GM19468 (cell line): ENCODE measurements at regions not wholly inside any gene's neighbourhood (a gene's known extent, or its start where the extent isn't known, plus 50 kb on each side); places are given as distances from the start of the nearest gene placed in this dataset.

Source experiments
- ATAC-seq: cut with Tn5 transposase; IDR thresholded peaks from one replicate; pipeline ENCODE4 v1.9.1; 2021; ENCODE audit warnings: mild to moderate bottlenecking, moderate library complexity, moderate number of reproducible peaks; ENCODE audit not compliant: unreplicated experiment; ENCODE audit errors: extremely low read depth

DNA sequence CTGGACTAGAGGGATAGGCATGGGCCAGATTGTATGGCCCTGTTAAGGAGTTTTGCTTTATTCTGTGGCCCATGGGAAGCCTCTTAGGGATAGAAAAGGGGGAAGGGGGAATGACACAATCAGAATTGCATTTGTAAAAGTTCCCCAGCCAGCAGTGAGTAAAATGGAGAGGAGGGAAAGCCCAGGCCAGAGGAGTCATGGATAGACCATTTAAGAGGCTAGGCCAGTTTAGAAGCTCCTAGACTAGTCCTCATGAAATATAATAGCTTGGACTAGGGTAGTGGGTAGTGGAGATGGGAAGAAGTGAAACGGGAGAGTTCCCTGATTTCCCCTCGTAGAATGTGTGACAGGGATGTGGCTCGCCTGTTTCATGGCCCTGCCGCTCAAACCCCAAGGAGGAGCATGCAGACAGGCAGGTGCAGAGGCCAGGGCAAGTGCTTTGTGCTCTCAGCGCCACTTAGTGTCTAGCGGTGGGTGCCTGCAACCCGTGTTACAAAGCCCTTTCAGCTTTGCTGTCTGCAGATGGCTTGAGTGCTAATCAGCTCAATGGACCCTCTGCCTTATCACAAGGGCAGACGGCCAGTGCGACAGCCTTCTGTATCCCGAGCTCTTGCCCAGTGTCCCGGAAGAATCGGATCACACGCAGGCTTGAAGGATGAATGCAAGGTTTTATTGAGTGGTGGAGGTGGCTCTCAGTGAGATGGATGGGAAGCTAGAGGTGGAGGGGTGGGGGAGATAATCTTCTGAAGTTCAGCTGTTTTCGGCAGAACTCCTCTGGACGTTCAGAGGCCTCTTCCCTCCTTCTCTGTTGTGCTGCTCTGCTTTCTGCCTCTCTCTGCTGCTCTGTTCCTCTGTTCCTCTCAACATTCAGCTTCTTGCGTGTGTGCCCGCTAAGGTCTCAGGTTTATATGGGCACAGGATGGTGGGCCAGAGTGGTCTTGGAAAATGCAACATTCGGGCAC lies 141.1 kb downstream of the CEP57L1 start:
- no peak for ATAC-seq

DNA sequence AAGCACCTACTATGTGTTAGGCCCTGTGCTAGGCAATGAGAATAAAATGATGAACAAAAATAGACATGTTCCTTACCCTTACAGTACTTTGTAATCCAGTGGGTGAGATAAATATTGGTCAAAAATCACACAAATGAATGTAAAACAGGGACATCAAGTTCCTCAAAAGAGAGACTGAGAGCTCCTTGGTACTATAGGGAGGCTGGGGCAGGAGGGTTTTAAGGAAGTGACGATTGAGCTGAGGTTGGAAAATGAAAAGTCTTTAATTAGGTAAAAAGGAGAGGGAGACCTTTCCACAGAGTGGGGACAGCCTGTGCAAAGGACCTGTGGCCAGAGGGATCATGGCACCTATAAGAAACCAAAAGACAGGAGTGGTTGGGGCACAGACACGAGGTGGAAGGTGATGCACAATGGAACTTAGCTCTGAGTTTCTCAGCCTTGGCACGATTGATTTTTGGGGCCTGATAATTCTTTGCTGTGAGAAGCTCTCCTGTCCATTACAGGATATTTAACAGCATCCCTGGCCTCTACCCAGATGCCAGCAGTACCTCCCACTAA lies 140.3 kb downstream of the CEP57L1 start:
- no peak for ATAC-seq

DNA sequence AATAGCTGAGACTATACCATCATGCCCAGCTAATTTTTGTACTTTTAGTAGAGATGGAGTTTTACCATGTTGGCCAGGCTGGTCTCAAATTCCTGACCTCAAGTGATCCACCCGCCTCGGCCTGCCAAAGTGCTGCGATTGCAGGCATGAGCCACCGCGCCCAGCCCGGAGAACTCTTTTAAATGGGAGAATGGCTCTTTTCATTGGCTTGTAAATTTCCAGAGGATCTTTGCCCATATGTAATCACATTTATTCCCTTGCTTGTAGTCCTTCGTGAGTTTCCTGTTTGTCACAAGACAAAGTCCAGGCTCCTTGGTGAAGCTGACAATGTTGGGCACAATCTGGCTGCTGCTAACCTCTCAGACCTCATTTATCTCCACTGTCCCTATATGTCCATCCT lies 135.1 kb downstream of the CEP57L1 start:
- no peak for ATAC-seq

DNA sequence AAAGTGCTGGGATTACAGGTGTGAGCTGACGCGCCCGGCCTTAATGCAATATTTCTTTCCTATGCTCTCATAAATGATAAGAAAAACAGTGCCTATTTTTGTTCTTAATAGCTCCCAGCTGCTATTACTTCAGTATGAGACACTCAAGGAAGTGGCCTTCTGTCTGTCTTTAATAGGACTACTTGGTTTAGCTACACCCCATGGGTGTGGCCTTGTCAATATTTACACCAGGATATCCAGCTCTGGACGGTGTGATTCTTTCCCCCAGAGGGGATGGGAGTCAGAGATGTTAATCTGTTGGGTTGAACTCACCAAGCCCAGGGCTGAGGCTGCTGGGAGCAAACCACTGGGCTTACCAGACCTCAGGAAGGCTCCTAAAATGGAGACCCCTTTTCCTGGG lies 134.2 kb downstream of the CEP57L1 start:
- no peak for ATAC-seq

DNA sequence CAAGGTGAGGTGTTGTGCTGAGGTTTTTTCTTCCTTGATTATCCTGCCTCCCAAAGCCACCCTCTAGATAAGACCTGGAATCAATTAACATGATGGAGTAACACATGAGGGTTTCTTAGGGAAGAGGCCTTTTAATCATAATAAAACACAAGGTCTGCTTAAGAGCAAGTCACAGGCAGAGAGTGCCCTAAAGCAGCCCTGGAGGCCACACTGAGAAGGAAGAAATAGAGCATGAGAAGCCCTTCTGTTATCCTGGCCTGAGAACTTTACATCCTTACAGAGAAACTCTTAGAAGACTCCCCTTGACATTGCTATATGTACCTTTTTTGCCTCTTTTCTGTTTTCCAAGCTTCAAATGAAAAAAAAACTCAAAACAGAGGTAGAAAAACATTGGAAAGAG lies 132.3 kb downstream of the CEP57L1 start:
- ATAC-seq = no peak

DNA sequence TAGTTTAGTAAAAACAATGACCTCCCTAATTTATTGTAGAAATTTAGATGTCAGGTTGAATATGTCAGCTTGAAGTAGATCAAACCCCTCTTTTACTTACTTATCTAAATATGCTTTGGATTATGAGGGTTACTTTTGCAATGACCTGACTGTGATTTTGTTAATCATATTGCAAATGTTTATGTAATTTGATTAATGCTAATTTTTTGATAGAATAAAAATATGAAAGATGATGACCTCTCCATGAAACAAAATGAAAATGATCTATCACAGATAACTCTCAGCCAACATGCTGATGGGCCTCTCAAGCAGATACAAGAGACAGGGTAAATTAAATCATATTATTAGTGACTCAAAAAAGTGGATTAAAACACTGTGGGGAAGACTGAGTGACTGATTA lies 131.0 kb downstream of the CEP57L1 start:
- no peak for ATAC-seq

DNA sequence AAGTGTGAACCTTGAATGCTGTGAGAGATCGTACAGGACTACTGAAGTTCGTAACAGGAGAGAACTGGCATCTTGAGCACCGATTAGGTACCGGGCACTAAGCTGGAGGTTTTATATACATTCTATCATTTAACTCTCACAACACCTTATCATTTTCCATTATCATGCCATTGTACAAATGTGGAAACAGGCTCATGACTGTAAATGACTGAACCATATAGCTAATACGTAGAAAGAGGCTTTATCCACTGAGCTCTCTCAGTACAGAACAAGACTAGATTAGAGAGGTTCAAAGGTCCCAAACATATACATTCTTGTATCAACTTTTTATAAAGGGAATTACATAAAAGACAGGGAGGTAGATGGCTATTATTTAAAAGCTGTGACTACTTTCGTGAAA lies 130.6 kb downstream of the CEP57L1 start:
- ATAC-seq = no peak

DNA sequence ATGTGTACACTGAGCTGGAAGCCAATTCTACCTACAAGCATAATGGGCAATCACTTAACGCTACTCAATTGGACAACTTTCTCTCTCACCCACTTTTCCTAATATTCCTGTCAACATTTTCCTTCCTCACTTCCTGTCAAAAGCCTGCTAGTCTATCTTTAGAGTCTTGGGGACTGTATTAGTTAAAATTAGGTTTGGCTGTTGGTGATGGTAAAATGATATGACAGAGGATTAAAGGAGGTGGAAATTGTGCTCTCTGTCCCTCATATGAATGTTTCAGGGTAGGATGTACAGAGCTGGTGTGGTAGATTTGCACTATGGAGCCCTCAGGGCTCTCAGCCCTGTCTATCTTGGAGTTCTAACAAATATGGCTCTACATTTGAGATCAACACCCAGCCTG lies 129.7 kb downstream of the CEP57L1 start:
- no peak for ATAC-seq

DNA sequence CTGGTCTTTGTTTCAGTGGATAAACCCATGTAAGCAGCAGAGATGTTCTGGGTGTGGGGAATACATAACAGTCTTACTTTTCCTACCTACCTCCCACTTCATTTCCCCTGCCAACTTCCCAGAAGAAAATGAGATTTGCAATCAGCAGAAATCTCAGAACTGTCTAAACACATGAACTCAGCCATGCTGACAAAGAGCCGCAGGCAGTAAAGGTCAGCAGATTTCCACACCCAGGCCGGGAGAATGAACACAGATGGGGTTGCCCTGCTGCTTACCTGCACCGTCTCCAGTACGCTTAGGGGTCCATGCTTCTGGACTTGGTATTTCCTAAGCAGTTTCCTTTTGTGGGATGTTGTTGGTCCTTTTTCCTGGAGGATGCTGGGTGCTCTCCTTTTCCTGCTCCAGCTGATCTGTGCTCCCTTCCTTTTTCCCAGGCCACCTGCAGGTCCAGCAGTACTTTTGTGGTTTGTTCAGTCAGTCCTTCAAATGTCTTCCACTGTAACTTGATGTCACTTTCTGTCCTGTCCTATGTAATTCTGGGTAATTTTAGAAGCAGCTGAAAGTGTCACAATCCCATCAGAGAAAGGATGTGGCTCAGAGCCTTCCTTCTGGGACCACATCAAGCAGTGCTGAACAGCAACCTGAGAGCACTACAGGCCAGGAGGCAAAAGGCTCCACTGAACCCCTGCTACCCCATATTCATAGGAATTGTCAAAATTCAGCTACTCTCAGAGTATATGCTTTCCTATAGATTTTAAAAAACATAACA lies 129.0 kb downstream of the CEP57L1 start:
- no peak for ATAC-seq

DNA sequence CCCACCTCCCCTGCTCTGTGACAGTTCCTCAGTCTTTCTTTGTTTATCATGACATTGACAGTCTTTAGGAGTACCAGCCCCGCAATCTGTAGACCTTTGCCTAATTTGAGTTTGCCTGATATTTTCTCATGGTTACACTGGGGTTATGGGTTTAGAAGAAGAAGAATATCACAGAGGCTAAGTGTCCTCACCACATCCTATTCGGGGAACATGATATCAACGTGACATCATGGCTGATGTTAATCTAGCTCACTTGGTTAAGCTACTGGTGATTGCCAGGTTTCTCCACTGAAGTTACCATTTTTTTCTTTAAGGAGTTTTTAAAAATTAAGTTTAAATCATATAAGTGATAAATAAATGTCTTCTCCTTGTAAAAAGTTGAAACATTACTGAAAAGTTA lies 127.5 kb downstream of the CEP57L1 start:
- no peak for ATAC-seq

DNA sequence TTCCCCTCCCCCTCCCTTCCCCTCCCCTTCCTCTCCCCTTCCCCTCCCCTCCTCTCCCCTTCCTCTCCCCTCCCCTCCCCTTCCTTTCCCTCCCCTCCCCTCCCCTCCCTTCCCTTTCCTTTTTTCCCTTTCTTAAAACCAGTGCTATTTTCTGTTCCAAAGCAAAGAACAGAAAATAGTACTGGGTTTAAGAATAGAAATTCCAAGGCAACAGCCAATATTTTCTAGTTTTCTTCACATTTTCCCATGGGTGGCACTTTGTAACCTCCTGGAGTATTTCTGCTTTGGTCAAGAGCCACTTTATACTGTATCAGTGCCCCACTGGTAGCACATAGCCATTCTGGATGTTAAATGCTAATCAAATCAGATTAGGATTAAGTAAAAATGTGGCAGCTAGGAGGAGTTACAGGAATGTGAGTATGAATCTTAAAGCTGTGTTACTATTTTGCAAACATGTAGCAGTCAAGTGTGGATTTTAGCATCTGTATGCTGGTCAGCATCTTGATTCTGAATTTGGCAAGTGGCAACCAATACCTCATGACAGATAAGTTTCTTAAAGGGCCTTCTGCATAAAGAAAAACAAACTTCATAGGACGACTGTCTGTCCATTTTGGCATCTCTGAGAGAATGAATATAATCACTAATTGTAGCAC lies 126.4 kb downstream of the CEP57L1 start:
- ATAC-seq = no peak
